HG03025 (cell line): ENCODE measurements at regions not wholly inside any gene's neighbourhood (a gene's known extent, or its start where the extent isn't known, plus 50 kb on each side); places are given as distances from the start of the nearest gene placed in this dataset.

Experiments used
- ATAC-seq: cut with Tn5 transposase; IDR thresholded peaks from one replicate; pipeline ENCODE4 v1.9.1; 2021; ENCODE audit warnings: mild to moderate bottlenecking, moderate library complexity; ENCODE audit not compliant: unreplicated experiment, low FRiP score

- ATAC-seq: no peak
Measured at GRCh38 chr6:22801831-22802230, 232.5 kb downstream of the HDGFL1 start.

GRCh38 chr6:22804620-22805261, 235.4 kb downstream of the HDGFL1 start:
- ATAC-seq: no peak

GRCh38 chr6:22807261-22807660, 237.9 kb downstream of the HDGFL1 start:
- ATAC-seq: no peak

- no peak for ATAC-seq
Measured at GRCh38 chr6:22807818-22808217, 238.5 kb downstream of the HDGFL1 start.

- ATAC-seq: no peak
Measured at GRCh38 chr6:22808466-22808865, 239.1 kb downstream of the HDGFL1 start.

- no peak for ATAC-seq
Measured at GRCh38 chr6:22809370-22809769, 240.0 kb downstream of the HDGFL1 start.

- ATAC-seq: no peak
Measured at GRCh38 chr6:22819209-22819608, 249.8 kb downstream of the HDGFL1 start.

GRCh38 chr6:22821664-22822320, 252.4 kb downstream of the HDGFL1 start:
- no peak for ATAC-seq

GRCh38 chr6:22825210-22825609, 255.8 kb downstream of the HDGFL1 start:
- no peak for ATAC-seq

- no peak for ATAC-seq
Measured at GRCh38 chr6:22826961-22827360, 257.6 kb downstream of the HDGFL1 start.

GRCh38 chr6:22827760-22828159, 258.4 kb downstream of the HDGFL1 start:
- no peak for ATAC-seq

GRCh38 chr6:22828179-22829062, 259.1 kb downstream of the HDGFL1 start:
- ATAC-seq: no peak

GRCh38 chr6:22829070-22829469, 259.7 kb downstream of the HDGFL1 start:
- ATAC-seq: no peak

GRCh38 chr6:22830463-22830862, 261.1 kb downstream of the HDGFL1 start:
- ATAC-seq: no peak

- ATAC-seq: no peak
Measured at GRCh38 chr6:22833191-22833590, 263.8 kb downstream of the HDGFL1 start.

- no peak for ATAC-seq
Measured at GRCh38 chr6:22838345-22838744, 269.0 kb downstream of the HDGFL1 start.

GRCh38 chr6:22845467-22845866, 276.1 kb downstream of the HDGFL1 start:
- no peak for ATAC-seq

- ATAC-seq: no peak
Measured at GRCh38 chr6:22848121-22848520, 278.8 kb downstream of the HDGFL1 start.

- ATAC-seq: no peak
Measured at GRCh38 chr6:22849921-22850320, 280.6 kb downstream of the HDGFL1 start.

- no peak for ATAC-seq
Measured at GRCh38 chr6:22852101-22852500, 282.7 kb downstream of the HDGFL1 start.

- ATAC-seq: no peak
Measured at GRCh38 chr6:22873513-22874136, 304.3 kb downstream of the HDGFL1 start.
